NCI-H524 (cell line): ENCODE measurements at regions not wholly inside any gene's neighbourhood (a gene's known extent, or its start where the extent isn't known, plus 50 kb on each side); places are given as distances from the start of the nearest gene placed in this dataset.

Experiments
- DNase-seq, 2 experiments: peaks; one replicate each; lab custom pipeline; 2025; lab: John Stamatoyannopoulos, UW

DNA sequence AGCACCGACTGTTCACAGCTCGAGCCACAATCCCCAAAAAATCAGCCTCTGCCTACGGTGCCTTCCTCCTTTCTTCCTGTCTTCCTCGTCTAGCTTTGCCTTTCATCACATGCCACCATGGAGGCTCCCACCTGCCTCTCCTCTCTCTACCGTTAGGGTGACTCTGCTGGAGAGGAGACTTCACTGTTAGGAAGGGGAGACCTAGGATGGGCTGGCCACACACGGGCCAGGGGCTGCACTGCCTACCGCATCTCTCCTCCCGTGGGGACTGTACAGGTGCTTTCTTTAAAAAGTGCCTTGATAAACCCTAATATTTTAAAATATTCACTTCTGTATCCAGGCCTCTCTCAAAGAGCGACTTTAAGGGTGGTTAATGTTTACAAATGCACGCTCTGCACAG lies 1104.7 kb downstream of the BCL11B start:
- DNase-seq = no peak

DNA sequence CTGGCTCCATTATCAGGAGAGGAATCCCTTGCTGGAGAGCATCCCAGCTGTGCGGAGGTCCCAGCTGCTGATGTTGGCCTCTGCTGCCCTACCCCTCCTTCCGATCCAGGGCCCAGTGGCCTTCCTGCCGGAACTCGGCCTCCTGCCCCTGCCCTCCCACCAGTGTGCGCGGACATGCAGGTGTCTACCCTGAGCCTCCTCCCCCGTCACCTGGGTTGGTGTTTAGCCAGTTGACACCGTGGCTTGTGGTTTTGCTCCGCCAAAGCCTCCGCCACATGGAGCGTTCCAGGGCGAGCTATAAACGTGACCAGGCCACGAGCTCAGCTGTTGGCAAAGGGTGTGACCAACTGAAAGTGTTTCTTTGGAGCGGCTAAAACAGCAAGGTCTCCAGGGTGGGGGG lies 1104.3 kb downstream of the BCL11B start:
- DNase-seq = no peak

DNA sequence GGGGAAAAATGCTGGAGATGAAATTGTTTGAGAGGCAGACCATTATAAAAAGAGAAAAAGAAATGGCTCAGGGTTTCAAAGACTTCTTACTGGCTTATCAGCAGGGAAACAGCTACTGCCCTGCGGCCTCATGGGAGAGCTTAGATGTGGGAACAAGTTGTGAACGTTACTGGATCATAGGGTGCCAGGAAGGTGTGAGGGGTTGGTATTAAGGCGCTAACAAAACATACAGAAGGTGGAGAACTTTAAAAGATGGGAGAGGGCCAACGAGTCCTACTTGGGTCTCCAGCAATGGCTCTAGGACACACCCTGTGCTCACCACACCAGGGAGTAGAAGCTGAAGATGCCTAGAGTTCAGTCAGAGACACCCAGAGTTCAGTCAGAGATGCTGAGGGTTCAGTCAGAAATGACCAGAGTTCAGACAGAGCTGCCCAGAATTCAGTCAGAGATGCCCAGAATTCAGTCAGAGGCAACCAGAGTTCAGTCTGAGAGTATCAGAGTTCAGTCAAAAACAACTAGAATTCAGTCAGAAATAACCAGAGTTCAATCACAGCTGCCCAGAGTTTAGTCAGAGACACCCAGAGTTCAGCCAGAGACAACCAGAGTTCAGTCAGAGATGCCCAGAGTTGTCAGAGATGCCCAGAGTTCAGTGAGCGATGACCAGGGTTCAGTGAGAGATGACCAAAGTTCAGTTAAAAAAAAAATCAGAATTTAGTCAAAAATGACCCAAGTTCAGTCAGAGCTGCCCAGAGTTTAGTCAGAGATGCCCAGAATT lies 1103.6 kb downstream of the BCL11B start:
- DNase-seq = no peak

DNA sequence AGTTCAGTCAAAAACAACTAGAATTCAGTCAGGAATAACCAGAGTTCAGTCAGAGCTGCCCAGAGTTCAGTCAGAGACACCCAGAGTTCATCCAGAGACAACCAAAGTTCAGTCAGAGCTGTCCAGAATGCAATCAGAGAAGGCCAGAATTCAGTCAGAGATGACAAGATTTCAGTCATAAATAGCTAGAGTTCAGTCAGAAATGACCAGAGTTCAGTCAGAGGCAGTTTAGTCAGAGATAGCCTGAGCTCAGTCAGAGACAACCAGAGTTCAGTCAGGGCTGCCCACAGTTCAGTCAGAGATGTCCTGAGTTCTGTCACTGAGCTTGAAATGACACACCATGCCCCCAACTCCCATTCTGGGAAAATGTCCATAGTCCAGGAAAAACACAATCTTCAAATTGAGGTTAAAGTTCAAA lies 1102.8 kb downstream of the BCL11B start:
- no peak for DNase-seq

DNA sequence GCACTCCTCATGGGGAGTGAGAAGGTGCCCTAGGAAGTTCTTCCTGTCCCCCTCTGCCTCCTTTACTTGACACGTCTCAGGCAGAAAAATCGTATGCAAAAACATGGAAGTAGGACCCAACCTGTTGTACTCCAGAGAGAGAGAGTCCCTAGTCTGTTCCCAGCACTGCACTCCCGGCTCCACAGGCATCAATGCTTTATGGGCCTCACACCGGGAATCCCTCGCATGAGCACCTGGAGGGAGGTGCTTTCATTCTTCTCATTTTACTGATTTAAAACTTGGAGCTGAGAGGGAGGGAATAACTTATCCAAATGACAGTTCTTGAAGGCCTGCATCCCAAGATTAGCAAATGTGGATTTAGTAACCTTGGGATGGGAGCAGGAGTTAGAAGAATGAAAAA lies 1101.4 kb downstream of the BCL11B start:
- DNase-seq = no peak

DNA sequence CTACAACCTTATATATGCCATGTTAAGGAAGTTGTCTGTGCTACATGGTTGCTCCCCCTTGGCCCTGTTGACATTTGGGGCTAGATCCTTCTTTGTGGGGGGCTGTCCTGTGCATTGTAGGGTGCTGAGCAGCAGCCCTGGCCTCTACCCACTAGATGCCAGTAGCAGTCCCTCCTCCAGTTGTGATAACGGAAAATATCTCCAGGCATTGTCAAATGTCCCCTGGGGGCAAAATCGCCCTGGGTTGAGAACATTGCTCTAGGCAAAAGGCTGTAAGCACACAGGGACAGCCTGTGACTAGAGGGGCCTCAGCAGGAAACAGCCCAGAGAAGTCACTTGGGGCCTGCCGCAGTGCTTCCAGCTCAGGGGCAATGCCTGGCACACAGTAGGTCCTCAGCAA lies 1100.3 kb downstream of the BCL11B start:
- no peak for DNase-seq

DNA sequence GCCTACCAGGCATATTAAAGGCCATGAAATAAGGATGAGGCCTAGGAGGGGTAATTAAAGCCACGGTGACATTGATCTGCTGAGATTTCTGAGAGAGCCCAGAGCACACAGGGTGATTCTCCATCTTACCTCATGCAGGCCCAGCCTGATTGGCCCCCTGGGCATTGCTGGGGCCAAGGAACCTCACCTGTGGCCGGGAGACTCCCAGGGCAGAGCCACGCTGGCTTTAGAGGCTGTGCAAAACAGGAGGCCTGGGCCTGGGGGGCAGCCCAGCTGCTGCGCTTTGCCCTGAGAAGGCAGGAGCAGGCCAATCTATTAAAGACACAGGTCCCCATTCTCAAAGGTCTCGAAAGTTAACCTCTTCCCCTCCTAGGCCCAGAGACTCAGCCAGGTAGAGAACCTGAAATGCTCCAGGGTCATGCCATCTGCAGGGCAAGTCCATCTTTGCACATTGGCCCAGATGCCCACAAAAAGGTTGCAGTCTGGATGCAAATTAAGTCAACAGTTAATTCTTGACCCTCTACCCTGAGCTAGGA lies 1099.7 kb downstream of the BCL11B start:
- DNase-seq = no peak

DNA sequence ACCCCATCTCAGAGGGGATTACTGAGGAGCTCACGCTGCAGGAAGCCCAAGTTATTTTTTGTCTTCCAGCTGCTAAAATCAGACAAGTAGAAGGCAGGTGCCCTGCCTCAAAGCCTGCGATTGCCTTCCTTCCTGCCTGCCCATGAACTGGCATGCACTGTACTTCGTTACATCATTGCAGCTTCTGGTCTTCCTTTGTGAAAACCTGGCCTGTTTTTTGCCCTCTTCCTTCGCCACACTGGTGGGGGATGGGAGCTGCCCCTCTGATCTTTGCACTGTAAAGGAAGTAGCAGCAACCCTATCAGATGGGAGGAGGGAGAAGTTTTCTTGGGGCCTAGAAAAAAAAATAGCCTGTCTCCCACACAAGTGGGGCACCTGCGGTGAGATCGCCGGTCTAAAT lies 1098.7 kb downstream of the BCL11B start:
- no peak for DNase-seq

DNA sequence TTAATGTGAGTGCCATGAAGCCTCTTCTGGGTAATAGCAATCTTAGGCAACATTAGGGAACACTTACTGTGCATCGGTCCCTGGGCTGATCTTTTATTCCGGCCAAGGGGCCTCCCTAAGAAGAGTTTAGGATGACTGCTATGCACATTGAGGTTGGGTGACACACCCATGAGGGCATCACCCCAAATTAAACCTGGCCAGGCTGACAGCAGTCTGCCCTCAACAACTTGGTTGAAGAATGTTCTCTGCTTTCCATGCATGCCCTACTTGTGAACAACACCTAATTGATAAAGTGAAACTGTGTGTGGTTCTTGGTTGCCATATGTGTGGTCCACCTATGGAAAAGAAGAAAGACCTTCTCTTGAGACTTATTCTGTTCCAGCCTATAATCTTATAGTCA lies 1098.0 kb downstream of the BCL11B start:
- DNase-seq = no peak

DNA sequence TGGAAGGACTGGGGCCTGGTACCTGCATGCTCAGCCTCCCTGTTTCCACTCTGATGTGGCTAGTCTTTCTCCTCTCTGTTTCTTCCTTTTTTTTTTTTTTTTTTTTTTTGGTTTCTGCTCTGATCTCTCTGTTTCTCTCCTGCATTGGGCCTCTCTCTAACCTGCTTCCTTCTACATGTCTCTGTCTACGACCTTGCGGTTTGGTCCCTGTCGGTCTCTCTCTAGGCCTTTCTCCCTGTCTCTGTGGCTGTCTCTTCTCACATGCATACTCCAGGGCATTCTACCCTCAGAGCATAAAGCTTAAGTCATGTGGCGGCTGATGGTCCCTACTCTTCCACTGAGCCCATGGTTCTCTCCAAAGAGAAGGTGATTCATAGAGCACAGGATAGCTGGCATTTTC lies 1096.6 kb downstream of the BCL11B start:
- DNase-seq = no peak

DNA sequence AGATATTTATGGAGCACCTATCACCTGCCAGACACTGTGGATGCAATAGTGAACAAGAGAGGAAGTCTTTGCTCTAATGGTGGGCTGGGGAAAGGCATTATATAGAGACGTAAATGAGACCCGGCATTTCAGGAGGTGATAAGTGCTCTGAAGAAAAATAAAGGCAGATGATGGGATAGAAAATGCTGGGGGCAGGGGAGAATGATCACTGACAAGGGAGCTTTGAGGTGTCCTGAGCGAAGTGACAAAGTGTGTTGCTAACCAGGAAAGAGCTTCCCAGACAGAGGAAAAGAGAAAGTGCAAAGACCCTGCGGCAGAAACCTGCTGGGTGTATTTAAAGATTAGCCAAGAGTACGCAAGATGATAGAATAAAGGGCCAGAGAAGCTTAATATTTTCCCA lies 1096.1 kb downstream of the BCL11B start:
- no peak for DNase-seq

DNA sequence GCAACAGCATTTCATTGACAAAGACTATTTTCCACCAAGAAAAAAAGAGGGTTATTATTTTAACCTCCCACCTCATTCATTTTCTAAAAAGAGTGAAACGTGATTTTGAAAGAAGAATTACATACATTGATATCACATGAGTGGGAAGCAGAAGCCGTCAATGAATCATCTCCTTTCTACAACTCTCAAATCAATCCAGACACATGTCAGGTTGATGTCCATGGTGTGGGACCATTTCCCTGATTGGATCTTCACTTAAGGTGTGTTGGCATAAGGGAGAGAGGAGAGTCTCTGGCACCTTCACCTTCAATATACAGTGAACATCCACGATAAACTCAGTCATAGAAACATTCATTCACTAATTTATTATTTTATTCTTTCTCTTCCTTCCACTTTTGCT lies 1095.1 kb downstream of the BCL11B start:
- no peak for DNase-seq

DNA sequence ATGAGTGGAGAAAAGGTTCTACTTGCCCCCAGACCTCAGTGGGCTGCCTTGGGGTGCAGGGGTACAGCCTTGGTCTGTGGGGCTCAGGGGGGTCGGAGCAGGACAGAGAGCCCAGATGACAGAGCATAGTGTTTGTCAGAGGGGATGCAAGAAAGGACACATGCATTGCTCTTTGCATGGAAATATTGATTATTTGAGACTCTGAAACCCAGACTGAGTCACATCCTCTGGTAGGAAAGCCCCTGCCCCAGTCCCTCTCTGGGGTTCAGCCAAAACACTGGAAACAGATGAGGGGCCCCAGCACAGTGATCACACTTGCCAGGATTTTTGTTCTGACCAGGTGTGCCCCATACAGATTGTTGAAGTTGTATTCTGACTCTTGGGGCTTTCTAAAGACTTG lies 1094.4 kb downstream of the BCL11B start:
- DNase-seq = no peak

DNA sequence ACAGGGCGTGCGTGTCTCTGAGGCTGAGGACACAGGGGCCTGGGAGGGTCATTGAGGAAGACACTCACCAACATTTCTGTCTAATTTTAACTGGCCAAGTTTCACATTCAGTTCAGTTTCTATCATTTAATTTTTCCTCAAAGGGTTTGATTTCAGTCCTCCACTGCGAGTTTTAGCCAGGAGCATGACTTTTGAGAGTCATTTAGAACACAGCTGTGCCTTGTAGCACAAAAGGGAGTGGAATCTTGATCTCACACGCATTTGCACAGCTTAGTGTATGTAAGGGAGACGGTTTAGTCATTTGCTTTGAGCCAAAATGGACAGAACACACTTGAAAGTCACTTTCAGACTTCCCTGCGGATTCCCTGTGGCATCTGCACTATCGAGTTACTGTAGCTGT lies 1090.8 kb downstream of the BCL11B start:
- DNase-seq = no peak

DNA sequence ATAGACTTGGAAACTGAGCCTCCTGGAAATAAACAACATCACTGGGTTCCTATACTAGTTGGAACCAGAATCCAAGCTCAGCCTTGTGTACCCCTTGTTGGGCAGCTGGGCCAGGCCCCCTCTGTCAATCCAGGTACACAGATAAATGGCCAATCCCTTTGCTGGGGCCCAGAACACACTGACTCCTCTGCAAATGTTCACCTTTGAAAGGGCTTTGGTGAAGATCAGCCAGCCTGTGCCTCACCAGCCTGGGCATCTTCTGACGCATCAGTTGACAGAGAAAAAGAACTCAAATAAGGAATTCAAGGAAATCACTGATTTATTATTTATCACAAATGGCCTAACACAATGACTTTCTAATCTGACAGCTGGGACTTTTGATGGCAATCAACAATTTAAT lies 1090.2 kb downstream of the BCL11B start:
- no peak for DNase-seq

DNA sequence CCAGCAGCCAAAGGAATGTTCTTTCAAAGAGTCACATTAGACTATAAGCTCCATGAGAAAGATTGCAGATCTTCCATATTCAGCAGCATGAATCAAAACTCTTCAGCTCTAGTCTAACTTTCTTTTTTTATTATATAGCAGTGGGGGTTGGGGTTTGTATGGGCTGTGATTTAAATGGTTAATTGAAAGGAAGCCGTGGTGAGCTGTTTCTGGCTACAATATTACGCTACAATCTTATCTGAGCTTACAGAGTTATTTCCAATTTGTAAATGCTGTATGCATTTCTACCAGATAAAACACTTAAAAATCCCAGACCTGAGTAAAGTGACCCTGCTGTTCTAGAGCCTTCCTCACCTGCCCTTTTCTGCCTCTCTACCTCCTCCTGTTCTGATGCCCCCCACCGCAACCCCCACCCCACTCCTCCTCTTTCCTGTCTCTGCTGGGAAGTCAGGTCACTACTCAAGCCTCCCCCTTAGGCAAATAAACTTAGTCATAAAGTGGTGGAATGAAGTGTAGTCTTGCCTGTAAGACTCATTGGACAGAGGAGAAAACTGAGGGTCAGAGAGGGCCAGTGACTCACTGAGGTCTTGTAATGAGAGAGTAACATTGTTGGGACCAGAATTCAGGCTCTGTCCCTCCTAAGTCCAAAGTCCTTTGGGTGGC lies 1089.5 kb downstream of the BCL11B start:
- no peak for DNase-seq

DNA sequence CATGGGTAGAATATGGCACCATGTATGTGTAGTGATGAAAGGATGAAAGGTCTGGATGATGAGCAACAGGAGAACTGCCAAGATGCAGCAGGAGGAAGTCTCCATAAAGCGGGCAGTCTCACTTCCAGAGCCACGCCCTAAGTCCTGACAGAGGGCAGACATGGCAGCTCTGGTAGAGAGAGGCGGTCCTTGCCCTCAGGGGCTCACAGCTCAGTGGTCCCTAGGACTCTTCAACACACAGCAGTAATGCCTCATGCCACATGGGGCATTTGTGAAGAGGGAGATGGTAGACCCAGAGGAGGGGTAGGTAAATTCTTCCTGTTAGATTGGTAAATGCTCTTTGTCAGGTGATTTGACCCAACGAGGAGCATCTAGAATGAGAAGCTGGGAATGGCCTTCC lies 1088.4 kb downstream of the BCL11B start:
- no peak for DNase-seq

DNA sequence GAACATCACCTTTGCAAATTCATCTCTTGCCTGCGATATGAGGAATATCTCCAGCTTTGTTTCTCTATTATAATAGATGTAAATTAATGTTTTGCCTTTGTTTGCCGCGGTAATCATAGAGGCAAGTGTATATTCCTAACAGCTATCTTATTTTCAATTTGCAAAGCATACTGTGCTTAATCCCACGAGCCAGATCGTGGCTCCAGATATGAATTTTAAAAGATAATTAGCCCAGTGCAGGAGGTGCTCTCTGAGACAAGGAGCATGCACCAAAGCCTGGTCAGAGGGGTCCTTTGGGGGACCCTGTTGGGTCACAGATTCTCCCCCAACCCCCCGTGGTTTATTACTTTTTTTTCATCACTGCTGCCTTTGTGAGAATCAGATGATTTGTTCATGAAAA lies 1087.5 kb downstream of the BCL11B start:
- DNase-seq = no peak

DNA sequence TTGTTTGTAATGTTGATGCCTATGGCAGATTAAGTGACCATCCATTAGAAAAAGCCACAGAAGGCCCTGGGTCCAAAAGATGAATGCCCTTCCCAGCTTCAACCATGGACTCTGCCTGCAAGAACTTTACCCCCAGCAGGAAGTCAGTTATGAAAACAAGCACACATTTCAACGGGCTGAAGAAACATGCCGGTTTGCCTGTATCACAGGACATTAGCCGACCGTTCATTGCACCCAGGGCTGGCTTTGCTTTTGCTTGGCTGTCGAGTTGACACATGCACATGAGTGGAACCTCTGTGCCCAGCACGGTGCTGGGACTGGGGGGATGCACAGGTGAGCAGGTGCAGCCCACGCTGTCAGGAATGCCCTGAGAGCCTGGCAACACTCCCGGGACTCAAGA lies 1087.0 kb downstream of the BCL11B start:
- no peak for DNase-seq

DNA sequence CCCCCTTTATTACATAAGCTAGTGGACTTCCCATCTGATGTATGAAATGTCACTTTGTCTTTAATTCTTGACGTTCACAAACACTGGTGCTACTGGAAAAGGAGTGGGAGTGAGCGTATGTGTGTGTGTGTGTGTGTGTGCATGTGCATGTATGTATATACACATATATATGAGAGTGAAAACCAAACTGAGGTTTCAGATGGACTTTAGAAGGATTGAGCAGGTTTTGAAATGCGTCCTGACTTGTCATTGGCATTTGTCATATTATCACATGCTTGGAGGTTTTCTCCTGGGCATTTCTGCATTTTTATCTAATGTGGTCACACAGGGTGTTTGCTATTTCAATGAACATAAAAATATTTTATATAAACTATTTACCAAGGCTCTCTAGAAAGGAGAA lies 1085.9 kb downstream of the BCL11B start:
- no peak for DNase-seq

DNA sequence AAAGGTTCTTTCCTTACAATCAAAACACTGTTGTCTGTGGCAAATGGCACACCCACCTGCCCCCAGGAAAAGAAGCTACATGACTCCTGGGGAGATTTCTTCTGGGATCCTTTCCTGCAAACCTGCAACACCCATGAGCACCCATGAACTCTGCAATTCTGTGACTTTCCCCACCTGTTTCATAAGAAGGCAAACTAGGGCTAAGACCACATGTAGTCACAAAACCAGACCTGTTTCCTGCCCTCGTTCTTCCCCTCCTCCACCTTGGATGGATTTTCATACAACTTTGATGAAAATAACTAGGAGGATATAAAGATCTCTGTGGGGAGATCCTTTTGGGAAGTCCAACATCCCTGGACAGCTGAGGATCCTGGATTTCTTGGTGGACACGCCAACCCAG lies 1084.7 kb downstream of the BCL11B start:
- no peak for DNase-seq

DNA sequence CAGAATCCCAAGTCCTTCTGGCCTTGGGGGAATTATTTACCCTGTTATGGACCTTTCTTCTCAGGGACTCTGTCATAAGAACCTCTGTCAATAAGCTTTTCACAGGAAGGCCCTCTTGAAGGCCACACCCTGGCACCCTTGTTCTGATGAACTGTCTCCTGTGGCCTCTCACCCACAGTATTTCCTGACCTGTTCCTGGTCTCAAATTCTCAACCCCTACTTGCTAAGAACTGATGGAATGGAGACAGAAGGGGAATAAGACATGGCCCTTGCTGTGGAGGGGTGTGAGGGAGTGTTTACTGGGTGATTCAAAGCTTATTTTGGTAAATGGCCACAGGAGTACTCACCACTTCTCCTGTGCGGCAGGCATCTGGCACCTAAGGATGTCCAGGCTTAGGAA lies 1082.9 kb downstream of the BCL11B start:
- DNase-seq = no peak

DNA sequence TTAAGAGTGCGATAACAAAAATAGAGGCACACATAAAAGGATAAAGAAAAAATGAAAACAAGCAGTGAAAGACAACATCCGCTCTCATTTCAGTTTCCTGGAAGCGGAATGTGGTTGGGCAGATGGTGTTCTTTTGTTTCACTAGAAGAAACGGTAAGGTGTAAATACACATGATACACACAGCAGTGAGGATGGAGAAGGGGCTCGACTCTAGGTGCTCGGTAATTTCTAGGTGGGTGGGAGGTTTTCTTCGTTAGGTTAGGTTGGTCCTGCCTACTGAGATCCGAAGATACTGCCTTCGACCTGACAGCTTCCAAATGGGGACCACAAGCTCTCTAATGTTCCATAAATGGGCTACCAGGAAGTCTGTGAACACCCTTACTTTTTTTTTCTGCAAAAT lies 1082.5 kb downstream of the BCL11B start:
- DNase-seq = no peak

DNA sequence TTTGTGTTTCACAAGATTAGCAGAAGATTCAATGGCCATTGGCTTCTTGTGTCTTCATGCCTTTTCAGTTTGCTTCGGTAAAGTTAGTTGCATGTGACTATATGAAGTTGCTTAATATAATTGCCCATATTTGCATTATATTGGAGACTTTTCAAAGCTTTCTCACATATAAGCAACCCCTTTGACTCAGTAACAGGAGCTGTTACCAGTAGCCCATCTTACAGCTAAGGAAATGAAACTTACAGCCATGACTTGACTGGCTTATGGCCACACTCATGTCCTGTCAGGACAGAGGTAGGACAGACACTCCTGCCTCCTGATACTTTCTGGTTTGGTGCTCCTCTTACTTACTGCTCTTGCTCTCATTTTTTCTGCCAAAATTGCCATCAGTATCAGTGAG lies 1082.1 kb downstream of the BCL11B start:
- no peak for DNase-seq
